ENCODE measurements at regions not wholly inside any gene's neighbourhood (a gene's known extent, or its start where the extent isn't known, plus 50 kb on each side); places are given as distances from the start of the nearest gene placed in this dataset.

DNA sequence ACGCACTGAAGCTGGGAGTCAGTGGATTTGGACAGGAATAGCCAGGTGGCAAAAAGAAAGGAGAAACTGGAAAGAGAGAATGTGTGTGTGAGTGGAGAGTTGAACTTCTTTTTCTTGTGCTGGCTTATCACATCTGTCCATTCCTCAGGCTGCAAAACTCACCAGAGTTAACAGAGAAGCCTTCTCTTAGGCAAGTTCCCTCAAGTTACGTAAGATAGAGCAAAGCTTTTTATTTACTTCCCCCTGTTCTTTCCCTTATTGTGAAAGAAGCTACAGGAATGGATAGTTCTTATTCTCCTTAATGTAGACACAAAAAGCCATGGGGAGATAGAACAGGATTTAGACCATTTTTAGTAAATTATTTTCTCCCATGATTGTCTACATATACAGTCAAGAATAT lies 188.6 kb downstream of the BMP2 start:
- no peak for TF ChIP-seq CTCF (IDR thresholded peaks at IDR 0.05)

DNA sequence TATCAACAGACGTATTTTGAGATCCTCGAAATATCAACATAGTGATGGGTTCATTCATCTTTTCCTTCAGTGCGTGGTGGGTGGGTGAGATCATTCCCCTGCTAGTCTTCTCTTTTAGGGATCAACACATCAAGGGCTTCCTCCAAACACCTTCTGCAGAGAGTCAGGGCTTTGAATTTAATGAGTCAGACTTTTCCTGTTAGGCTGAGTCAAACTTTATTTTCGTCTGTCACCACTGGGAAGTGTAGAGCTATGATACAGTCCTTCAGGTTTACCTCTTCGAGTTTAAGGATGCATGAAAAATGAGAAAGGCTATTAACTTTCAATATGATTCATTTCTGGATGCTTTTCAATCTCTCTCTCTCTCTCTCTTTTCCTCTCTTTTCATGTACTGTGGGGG lies 189.1 kb downstream of the BMP2 start:
- TF ChIP-seq CTCF (IDR thresholded peaks at IDR 0.05), result no peak

GRCh38 chr20:6959900-6960312 lies 192.4 kb downstream of the BMP2 start:
- TF ChIP-seq CTCF (IDR thresholded peaks at IDR 0.05), result no peak

GRCh38 chr20:6966721-6967120 lies 199.2 kb downstream of the BMP2 start:
- TF ChIP-seq CTCF (IDR thresholded peaks at IDR 0.05), result no peak

- TF ChIP-seq CTCF (IDR thresholded peaks at IDR 0.05), result no peak
Measured at GRCh38 chr20:6974838-6975237, 207.4 kb downstream of the BMP2 start.

GRCh38 chr20:6975311-6975710 lies 207.8 kb downstream of the BMP2 start:
- TF ChIP-seq CTCF (IDR thresholded peaks at IDR 0.05), result no peak

GRCh38 chr20:6976106-6976900 lies 208.8 kb downstream of the BMP2 start:
- TF ChIP-seq CTCF (IDR thresholded peaks at IDR 0.05), result no peak

- no peak for TF ChIP-seq CTCF (IDR thresholded peaks at IDR 0.05)
Measured at GRCh38 chr20:6979621-6980020, 212.1 kb downstream of the BMP2 start.
